ENCODE measurements at regions not wholly inside any gene's neighbourhood (a gene's known extent, or its start where the extent isn't known, plus 50 kb on each side); places are given as distances from the start of the nearest gene placed in this dataset.
"Not testable (repeated sequence)": the region's sequence is repeated elsewhere in the genome, so short reads cannot be mapped to it uniquely, and the experiment has no call there.

GRCh38 chr1:5812295-5812694 is 179.9 kb downstream of the NPHP4 start:
- no peak for DNase-seq

- DNase-seq: no peak
These were observed 180.8 kb downstream of the NPHP4 start for GRCh38 chr1:5811419-5811818.

GRCh38 chr1:5810553-5811270 is 181.5 kb downstream of the NPHP4 start:
- no peak for DNase-seq

GRCh38 chr1:5810131-5810530 is 182.1 kb downstream of the NPHP4 start:
- DNase-seq: no peak

- DNase-seq: no peak
These were observed 182.9 kb downstream of the NPHP4 start for GRCh38 chr1:5809207-5809788.

- DNase-seq: no peak
These were observed 188.4 kb downstream of the NPHP4 start for GRCh38 chr1:5803851-5804250.

GRCh38 chr1:5802606-5803005 is 189.6 kb downstream of the NPHP4 start:
- no peak for DNase-seq

- no peak for DNase-seq
These were observed 193.3 kb downstream of the NPHP4 start for GRCh38 chr1:5798904-5799303.

GRCh38 chr1:5798151-5798730 is 194.0 kb downstream of the NPHP4 start:
- DNase-seq: no peak

- DNase-seq: no peak
These were observed 196.2 kb downstream of the NPHP4 start for GRCh38 chr1:5796028-5796427.

- DNase-seq: no peak
These were observed 197.9 kb downstream of the NPHP4 start for GRCh38 chr1:5794279-5794678.

- no peak for DNase-seq
These were observed 198.7 kb downstream of the NPHP4 start for GRCh38 chr1:5793516-5793915.

- no peak for DNase-seq
These were observed 211.1 kb downstream of the NPHP4 start for GRCh38 chr1:5781079-5781478.

- DNase-seq: no peak
These were observed 211.9 kb downstream of the NPHP4 start for GRCh38 chr1:5780324-5780716.

GRCh38 chr1:5779608-5780323 is 212.5 kb downstream of the NPHP4 start:
- no peak for DNase-seq

- DNase-seq: no peak
These were observed 216.1 kb downstream of the NPHP4 start for GRCh38 chr1:5776035-5776550.

- no peak for DNase-seq
These were observed 218.2 kb downstream of the NPHP4 start for GRCh38 chr1:5774019-5774418.

- DNase-seq: no peak
These were observed 220.4 kb downstream of the NPHP4 start for GRCh38 chr1:5771788-5772187.

- no peak for DNase-seq
These were observed 221.1 kb downstream of the NPHP4 start for GRCh38 chr1:5770981-5771765.

- no peak for DNase-seq
These were observed 222.5 kb downstream of the NPHP4 start for GRCh38 chr1:5769760-5770159.

- no peak for DNase-seq
These were observed 223.1 kb downstream of the NPHP4 start for GRCh38 chr1:5769146-5769545.

- DNase-seq: no peak
These were observed 224.2 kb downstream of the NPHP4 start for GRCh38 chr1:5768014-5768413.

GRCh38 chr1:5766996-5767395 is 225.2 kb downstream of the NPHP4 start:
- not testable (repeated sequence) for DNase-seq

All from activated CD4-positive, alpha-beta T cell treated with anti-CD3 and anti-CD28 coated beads for 4 hours (primary cell).